Jurkat, Clone E6-1 (cell line): ENCODE measurements at regions not wholly inside any gene's neighbourhood (a gene's known extent, or its start where the extent isn't known, plus 50 kb on each side); places are given as distances from the start of the nearest gene placed in this dataset.

Experiments used
- DNase-seq: peaks from one replicate; pipeline ENCODE4 v3.0.0-alpha.2; 2011; ENCODE audit warnings: low read depth, low spot score
- H3K4me3 ChIP-seq: 2 replicates; pipeline ENCODE4 v1.5.1; 2011; ENCODE audit warnings: mild to moderate bottlenecking, low read length, control low read depth, moderate library complexity

DNA sequence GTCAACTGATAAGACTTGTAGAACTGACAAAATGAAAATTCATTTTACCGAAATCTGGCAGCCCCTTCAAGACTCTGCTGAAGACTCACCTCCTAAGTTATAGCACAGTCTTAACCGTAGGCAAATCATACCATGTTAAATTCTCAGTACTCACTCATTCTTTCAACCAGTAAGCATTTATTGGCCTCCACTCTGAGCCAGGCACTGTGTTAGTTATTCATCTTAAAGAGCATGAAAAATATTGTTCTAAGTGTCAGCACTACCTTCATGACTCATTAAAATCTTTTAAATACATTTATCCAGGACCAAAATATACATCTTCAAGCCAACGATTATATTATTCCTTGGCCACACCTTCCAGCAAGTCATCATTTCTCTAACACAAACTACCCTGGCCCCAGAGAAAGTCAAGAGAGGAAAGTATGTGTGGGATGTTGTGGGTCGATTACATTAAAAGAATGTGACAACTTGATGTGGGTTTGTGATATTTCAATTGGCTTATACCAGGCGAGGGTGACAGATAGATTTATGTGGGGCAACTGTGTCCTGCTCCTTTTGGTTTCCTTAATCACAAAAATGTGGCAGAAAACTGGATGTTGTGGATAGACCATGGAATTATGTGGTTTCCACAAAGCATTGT lies 55.0 kb downstream of the TMEM30B start:
- H3K4me3 ChIP-seq: no peak overlapping the region
- DNase-seq: no peak

DNA sequence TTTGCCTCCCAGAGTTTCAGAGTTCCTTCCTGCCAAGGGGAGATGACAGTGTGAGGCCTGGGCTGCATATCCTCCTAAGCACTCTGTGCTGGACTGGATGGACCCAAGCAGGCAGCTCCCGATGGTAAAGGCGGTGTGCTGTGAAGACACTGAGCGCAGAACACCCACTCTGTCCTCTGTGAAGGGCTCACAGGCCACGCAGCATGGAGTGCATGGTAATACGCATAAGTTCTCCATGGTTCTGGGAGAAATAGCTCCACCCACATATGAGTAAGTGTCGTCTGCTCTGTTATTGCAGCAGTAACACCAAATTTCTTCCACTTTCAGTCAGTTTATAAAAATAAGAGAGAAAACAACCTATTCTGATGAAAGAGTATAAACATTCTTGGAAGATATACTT lies 55.8 kb downstream of the TMEM30B start:
- no peak overlapping the region for H3K4me3 ChIP-seq
- DNase-seq: no peak

DNA sequence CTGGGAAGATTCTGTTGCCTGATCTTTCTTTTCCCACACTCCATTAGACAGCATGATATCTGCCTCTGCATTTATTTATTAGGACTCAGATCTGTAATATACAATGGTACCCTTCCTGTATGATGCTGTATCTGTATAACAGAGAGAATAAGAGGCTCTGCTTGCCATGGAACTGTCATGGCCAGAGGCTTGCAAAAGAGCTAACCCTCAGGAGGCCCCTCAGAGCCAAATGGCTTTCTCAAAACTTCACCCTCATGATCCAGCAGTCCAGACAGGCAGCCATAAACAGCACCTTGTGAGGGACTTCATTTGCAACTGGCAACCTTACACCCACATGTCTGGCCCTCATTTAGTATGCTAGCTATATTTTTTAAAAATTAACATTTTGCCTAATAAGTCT lies 57.6 kb downstream of the TMEM30B start:
- H3K4me3 ChIP-seq: no peak overlapping the region
- no peak for DNase-seq

DNA sequence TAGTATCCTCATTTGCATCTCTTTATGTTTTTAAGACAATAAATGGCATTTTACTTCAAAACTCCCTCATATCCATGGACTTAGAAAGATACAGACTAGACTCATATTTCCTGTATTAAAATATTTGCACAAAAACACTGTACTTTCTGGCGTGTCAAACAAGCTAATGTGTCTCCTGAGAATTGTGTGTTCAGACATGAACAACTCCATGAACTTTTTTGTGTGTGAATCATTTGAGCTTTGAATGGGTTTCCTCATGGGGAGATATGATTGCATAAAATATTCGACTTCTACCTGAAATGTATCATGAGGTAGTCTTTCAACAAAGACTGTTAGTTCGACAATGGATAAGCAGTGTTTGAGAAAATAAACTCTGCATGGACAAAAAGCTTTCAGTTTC lies 58.8 kb downstream of the TMEM30B start:
- no peak overlapping the region for H3K4me3 ChIP-seq
- no peak for DNase-seq

DNA sequence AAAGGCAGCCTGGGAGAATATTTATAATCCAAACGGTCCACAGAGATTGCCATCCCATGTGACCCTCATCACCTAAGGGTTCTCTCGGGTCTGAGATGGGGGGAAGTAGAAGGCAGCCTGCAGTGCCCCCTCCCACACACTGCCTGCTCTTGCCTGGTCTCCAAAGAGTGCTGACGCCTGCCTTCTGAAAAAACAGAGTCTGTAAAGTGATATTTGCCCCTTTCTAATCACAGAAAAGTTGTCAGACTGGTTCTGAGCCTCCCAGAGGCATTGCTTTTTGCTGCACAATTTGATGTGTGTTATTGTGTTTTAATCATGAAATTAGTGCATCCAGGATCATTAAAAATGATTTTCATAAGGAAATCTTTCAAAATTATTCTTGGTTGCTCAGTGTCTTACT lies 59.2 kb downstream of the TMEM30B start:
- H3K4me3 ChIP-seq: no peak overlapping the region
- no peak for DNase-seq

DNA sequence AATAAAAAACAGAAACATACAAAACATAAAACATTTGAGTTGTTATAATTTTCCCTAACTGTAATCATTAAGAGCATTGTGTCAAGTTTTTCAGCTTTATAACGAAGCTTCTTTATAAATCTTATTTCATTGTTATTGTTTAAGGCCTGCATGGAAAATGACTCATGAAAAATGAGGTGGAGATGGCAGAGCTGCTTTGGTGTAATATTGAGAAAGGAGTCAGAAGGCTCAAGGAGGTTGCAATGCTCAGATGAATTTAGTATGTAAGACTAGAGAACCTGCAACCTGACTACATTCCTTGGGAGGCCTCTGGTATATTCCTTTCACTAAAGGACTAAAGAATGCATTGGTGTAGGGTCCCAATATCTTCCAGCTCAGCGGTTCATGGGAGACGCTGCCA lies 61.5 kb downstream of the TMEM30B start:
- no peak for DNase-seq
- H3K4me3 ChIP-seq: no peak overlapping the region

DNA sequence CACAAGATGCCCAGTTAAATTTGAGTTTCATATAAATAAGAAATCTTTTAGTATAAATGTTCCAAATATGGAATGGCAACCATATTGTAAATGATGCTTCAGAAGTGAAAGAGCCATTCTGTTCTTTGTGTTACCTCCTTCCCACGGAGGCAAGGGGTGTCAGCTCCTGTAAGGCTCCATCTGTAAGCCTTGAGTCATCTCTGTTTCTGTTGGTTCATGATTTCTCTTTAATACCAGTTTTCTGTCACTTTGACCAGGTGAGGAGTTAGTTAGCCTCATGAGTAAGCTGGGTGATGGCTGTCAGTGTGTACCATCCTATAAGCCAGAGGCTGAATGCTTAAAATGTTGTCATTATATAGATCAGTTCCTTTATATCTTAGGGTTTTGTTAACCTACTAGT lies 61.9 kb downstream of the TMEM30B start:
- no peak overlapping the region for H3K4me3 ChIP-seq
- DNase-seq: no peak

DNA sequence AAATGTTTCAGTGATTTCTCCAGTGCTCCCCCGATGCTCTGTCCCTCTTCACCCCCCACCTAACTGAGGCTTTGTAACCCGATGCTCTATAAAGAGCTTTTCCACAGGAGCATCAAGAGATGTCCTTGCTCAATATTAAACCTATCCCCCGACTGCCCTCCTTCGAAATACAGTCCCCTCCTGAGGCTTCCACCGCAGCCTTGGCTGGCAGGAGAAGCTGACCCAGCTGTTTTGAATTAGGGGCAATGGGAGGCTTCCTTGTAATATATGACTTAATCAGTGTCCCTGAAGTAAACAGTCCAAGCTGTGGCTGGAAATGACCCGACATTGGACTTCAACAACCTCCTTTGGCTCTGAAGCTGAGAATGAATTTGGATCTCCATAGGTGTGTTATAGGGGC lies 62.4 kb downstream of the TMEM30B start:
- DNase-seq: no peak
- no peak overlapping the region for H3K4me3 ChIP-seq

DNA sequence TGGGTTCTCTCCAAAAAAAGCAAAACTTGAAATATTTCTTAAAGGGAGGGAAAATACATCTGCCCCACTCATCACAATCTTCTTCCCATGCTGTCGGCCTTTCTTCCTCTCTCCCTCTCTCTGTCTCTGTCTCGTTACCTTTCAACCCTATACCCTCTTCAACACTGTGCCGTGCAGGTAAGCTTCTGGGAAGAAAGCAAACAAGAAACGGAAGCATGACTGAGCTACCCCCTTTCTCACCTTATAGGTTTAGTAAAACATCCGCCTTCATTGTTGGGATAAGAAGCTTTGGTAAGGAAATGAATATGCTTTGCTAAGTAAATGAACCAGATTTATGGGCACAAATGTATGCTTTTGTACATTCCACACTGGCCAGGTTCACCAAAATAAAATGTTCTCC lies 63.0 kb downstream of the TMEM30B start:
- H3K4me3 ChIP-seq: no peak overlapping the region

DNA sequence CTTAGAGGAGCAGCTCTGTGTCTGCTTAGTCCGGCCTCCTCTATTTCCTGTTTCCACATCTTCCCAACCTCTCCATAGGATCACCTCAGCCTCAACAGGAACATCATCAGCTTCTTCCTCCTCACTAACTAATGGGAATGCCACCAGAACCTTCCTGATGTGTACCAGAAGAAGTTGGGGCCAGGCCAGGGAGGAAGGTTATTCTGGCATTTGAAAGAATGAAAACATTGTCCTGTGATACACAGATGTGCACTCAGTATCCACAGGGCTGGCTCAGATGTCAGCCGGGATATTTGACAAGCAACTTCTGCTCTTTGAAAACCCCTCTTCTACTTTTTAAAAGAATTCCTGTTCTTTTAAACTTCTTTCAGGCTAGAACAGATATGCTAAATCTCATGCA lies 63.6 kb downstream of the TMEM30B start:
- no peak for DNase-seq
- H3K4me3 ChIP-seq: no peak overlapping the region

More for the DNA sequence above, 63.0 kb downstream of the TMEM30B start:
- DNase-seq: no peak

DNA sequence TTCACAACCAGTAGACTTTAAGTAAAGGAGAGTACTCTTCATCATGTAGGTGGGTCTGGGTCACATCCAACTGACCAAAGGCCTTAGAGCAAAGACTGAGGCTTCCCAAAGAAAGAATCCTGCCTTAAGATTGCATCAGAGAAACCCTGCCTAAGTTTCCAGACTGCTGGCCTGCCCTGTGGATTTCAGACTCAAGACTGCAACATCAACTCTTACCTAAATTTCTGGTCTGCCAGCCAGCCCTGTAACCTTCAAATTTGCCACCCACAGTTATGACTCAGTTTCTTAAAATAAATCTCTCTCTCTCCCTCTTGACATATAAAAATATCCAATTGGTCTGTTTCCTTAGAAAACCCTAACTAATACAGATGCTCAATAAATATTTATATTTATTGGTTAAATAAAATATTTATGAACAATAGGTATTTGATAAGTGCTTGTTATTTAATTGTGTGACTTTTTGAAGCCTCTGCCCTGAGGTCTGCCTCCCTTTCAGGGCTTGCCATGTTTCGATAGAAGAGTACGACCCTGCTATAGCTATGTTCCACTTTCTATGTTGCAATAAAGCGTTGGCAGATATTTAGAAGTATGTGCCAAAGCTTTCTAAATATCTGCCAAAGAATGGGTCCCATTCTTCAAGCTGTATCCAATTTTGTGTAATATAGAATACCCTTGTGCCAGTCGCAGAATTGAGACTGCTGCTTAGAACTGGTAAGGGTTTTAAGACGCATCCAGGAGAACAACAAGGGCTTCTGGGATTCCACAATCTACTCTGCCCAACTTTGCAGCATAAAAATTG lies 65.7 kb downstream of the TMEM30B start:
- no peak for DNase-seq
- no peak overlapping the region for H3K4me3 ChIP-seq

DNA sequence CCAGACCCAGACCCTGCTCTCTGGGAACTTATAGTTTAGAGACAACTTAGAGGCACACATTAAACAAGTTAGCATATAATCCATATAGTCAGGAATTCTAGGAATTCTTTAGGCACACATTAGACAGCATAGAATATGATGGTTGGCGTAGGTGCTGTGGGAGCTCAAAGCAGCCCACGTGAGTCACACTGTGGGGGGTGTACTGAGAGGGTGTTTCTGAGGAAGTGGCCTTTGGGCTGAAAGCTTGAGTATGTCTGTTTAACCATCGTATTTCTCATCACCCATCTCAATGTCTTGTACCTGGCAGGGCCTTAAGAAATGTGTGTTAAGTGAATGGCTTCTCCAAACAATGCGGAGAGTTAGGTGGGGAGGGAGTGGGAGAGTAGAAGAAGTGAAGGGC lies 67.2 kb downstream of the TMEM30B start:
- no peak overlapping the region for H3K4me3 ChIP-seq
- DNase-seq: no peak

DNA sequence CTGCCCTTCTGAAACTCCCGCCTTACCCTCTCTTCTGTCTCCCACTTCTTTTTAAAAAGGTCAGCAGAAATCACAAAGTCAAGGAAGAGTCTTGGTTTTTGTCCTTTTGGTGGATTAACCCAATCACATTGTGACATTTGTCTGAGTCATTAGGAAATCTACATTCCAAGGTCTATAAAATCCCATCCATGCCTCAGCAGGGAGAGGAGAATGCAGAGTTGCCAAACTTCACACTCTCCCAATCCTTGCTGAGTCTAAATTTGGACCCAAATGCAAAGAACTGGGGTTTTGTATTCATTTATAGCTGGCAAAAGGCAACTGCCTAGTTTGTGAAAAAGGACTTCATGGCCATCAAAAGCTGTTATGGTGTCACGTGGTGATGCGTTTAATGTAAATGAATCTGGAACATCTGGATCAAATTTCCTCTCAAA lies 67.9 kb downstream of the TMEM30B start:
- no peak overlapping the region for H3K4me3 ChIP-seq
- DNase-seq: no peak

DNA sequence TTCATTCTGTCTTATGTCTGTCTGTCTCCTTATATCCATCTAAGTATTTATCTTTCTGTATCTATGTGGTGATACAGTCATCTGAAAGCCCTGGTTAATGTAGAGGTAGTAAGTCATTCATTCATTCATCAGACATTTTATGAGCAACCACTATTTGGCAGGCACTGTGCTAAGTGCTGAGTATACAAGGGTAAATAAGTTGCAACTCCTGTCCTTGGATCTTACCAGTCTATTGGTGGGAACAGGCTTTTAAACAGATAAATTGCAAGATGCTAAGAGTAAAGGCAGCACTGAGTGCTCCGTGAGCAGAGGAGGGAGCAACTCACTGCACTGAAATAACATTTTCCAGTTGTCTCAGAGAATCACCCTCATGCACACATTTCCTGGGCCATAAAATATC lies 68.6 kb downstream of the TMEM30B start:
- no peak overlapping the region for H3K4me3 ChIP-seq
- no peak for DNase-seq

DNA sequence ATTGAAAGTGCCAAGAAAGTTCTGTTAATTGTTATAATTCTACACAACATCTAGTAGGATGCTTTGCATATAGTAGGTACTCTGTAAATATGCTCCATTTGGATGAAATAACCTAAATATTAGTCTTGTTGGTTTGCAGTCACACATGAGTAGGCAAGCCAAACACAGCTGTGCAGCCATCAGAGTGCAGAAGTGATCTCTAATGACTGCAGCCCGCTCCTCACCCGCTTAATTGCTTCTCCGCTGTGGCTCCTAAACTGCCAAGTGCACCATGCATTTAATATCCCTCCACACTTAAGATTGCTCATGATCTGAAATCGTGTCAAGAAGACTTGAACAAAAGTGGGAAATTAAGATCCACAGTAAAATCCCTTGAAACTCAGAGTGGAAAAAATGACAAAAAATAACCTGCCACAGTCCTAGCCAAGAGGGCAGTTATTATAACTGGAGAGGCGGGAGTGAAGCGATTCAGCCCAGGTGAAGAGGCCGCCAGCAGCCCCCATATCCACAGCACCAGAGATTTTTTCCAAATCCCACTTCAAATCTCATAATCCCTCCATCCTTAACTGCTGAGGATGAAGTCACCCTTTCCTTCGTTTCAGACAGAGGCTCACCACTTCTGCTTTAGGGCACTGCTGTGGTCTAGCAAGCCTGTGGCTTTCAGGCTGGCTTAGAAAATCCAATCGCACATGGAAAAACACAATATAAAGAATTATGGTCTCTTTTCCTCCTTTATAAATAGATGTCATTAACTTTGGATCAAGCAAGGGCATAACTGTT lies 69.5 kb downstream of the TMEM30B start:
- DNase-seq: no peak
- H3K4me3 ChIP-seq: no peak overlapping the region

DNA sequence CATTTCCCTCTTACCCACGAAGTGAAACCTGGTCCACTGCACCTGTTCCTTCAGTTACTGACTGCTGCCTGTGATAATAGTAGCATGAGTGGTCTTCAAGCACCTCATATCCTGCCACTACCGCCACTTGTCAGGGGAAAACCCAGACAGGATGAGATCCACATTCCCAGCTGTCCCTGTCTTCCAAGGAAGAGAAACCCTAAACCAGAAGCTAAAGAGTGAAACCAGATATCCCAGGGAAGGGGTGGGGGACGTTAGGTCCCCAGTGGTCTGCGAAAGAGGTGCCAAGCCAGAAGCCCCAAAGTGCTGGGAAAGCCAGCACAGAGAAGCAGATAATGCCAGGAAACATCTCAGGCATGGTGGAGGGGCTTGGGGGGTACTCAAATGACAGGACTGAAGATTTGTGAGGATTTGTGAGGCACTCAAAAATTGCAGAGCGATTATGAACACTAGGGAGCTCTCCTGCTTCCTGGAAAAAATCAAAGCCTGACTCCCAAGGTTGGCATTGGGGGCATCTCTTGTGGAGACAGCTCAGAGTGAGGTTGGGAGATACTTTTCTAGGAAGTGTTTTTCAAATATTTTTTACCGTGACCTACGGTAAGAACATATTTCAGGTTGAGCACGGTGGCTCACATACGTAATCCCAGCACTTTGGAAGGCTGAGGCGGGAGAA lies 77.9 kb downstream of the TMEM30B start:
- no peak for DNase-seq
- no peak overlapping the region for H3K4me3 ChIP-seq

DNA sequence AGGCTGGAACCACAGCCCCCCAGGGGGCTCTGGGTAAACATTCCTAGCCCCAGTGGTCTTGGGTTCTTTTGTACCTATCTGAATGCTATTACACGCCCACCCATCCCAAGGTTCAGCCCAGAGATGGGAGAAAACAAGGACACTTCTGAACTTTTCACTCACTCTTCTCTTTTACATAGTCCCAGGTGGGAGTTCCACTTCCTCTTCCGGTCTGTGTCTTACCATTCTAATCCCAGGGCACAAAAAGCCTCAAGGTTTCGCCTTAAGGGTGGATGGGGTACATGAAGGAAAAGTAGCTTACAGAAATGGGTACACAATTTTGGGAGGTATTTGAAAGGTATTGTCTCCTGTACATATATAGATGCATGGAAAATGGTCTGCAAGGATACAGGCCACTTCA lies 79.0 kb downstream of the TMEM30B start:
- no peak for DNase-seq
- H3K4me3 ChIP-seq: no peak overlapping the region

DNA sequence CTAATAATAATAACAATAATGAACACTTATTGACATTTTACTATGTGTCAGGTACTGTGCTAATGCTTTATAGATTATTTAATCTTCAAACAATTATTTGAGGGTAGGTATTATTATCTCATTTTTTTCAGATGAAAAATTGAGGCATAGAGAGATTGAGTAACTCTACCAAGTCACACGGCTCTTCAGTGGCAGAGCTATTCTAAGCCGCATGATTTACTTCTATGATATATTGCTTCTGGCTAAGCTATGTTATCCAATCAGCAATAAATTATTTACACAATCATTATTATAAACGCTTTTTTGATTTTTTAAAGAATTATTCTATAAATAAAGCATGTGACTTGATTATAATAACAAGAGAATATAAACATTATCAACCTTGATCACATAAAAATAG lies 80.0 kb downstream of the TMEM30B start:
- H3K4me3 ChIP-seq: no peak overlapping the region
- DNase-seq: no peak

DNA sequence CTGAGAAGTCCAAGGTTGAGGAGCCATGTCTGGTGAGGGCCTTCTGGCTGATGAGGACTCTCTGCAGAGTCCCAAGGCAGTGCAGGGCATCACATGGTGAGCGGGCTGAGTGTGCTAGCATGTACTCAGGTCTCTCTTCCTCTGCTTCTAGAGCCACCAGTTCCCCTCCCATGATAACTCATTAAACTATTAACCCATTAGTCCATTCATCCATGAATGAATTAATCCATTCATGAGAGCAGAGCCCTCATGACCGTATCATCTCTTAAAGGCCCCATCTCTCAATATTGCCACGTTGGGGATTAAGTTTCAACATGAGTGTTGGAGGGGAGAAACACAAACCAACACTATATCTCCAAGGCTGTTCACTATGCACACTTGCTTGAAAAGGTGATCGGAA lies 83.7 kb downstream of the TMEM30B start:
- DNase-seq: no peak
- no peak overlapping the region for H3K4me3 ChIP-seq

DNA sequence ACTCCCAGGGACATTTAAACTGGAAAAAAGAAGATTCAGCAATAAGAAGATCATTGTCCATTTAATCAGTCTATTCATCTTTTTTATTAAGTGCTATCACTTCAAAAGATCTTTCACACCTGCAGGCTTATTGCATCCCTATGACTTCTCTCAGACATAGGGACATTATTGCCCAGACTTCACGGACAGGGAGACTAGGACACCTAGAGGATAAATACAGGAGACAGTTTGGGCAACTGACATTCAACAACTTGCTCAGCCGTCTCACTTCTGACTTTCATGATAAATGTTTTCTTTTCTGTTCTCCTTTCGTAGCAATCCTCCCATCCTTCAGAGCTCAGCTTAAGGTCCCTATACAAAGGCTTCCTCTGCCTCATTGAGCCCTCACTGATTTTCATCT lies 84.3 kb downstream of the TMEM30B start:
- H3K4me3 ChIP-seq: no peak overlapping the region
- no peak for DNase-seq
